ENCODE measurements at regions not wholly inside any gene's neighbourhood (a gene's known extent, or its start where the extent isn't known, plus 50 kb on each side); places are given as distances from the start of the nearest gene placed in this dataset.

DNA sequence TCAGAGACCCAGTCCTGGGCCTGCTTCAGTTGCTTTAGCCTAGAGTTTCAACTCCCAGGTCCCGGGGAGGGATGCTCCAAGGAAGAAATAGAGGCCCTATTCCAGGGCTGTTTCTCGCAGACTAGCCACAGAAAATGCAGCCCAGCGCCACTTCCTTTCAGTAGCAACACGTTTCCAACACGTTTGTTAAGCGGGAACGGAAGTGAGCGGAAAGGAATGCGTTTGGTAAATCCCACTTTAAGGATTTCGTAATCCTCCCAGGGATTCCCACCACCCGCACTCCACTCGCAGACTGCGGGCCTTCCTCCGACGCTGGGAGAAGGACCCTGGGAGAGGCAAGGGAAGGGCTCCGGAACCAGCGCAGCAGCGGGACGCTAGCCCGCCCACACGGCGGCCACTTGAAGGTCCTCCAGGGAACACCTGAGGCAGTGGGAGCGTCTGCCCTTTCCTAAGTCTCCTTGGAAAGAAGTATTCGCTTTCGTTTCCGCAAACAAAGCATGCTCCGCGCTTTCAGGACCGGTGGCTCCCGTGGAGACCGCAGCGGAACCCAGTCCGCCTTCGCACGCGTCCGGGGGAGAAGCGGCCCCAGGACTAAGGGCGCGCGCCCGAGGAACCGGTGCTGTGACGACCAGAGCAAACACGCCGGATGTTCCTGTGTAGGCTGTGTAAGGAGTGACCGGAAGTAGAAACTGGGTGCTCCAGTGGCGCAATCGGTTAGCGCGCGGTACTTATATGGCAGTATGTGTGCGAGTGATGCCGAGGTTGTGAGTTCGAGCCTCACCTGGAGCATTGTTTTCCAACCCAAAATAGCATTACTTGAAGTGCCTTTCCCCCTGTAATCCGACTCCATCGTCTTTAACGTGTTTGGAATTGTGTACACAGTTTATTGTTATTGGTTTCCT lies 227.6 kb upstream of the PRSS16 start:
- Histone ChIP-seq H2AFZ (ENCODE audit: low read length) (no peak overlapping the region), H3K9ac (ENCODE audit: insufficient read depth, low read depth, low read length) (no peak overlapping the region), H3K79me2 (ENCODE audit: insufficient read depth, low read length) (no peaks in the 10 kb centered on the region), H4K20me1 (ENCODE audit: insufficient read depth, low read length) (no peaks in the 10 kb centered on the region), H3K4me2 (ENCODE audit: low read depth, low read length) (peak overlapping the region; percentile 14; the same call in 1 of the 2 replicates), H3K9me3 (ENCODE audit: low read length) (peaks cover 20% of the 10 kb centered on the region), H3K27ac (ENCODE audit: extremely low read length, insufficient read depth, low read length) (no peak overlapping the region), H3K4me3 (replicated peaks in 1 of 3; ENCODE audit: insufficient read depth in 1 of 3, low read depth in 2 of 3, low read length in 3 of 3) (peak overlapping the region in 1 of 3 experiments; percentile 17; a peak in 1 of 6 replicates), H3K27me3 (ENCODE audit: control insufficient read depth in 1 of 2, insufficient read depth in 2 of 2, low read length in 2 of 2) (no peaks in the 10 kb centered on the region), H3K4me1 (ENCODE audit: insufficient read depth, low read length) (no peaks in the 10 kb centered on the region), H3K36me3 (replicated peaks in 1 of 2; ENCODE audit: control insufficient read depth in 1 of 2, insufficient read depth in 2 of 2, low read length in 2 of 2) (no peaks in the 10 kb centered on the region)
- ATAC-seq, result no peak
- intact Hi-C loops (cut with micrococcal nuclease; ENCODE audit: unreplicated experiment) (no loop called here), in situ Hi-C loops (cut with HindIII; ENCODE audit: extremely low pct_ligation_motif_present, low pct_unique_long_range_greater_than_20kb) (no loop called here)
- ChIA-PET POLR2A (no interaction called here), CTCF (ENCODE audit: low intra/inter-chr PET ratio, low total read pairs) (no interaction called here)
- no peak for FAIRE-seq
- BruUV-seq (replicated peaks), result no TSS peak
- DNase-seq (ENCODE audit: low spot score), result no peak
- WGBS (ENCODE audit: low lambda C conversion rate), result 53% methylated on average over 56 of the region's 58 CpGs
- TF ChIP-seq ZNF567 (CRISPR knock-in tag; IDR thresholded peaks at IDR 0.05; ENCODE audit: borderline replicate concordance) (0 out of 2 replicates have a peak, but pooled peaks have one; percentile 58), HNRNPLL (IDR thresholded peaks at IDR 0.05; ENCODE audit: low read depth, low read length, poor library complexity, severe bottlenecking) (peak; percentile 18), FIP1L1 (IDR thresholded peaks at IDR 0.05; ENCODE audit: borderline replicate concordance, insufficient read depth, low read depth, low read length) (no peak), ZNF768 (CRISPR knock-in tag; IDR thresholded peaks at IDR 0.05) (0 out of 2 replicates have a peak, but pooled peaks have one; percentile 32), ZBTB14 (CRISPR knock-in tag; IDR thresholded peaks at IDR 0.05) (no peak), TARDBP (CRISPR knock-in tag; IDR thresholded peaks at IDR 0.05) (no peak), SMARCE1 (IDR thresholded peaks at IDR 0.05; ENCODE audit: borderline replicate concordance) (no peak), SRSF1 (optimal IDR thresholded peaks at IDR 0.05; ENCODE audit: low read depth, low read length) (peak; percentile 51), NAIF1 (CRISPR knock-in tag; IDR thresholded peaks at IDR 0.05; ENCODE audit: borderline replicate concordance) (no peak), HIVEP1 (CRISPR knock-in tag; IDR thresholded peaks at IDR 0.05) (no peak), GABPB1 (CRISPR knock-in tag; IDR thresholded peaks at IDR 0.05) (peak; percentile 59)
- TF ChIP-seq, protein P1, sequence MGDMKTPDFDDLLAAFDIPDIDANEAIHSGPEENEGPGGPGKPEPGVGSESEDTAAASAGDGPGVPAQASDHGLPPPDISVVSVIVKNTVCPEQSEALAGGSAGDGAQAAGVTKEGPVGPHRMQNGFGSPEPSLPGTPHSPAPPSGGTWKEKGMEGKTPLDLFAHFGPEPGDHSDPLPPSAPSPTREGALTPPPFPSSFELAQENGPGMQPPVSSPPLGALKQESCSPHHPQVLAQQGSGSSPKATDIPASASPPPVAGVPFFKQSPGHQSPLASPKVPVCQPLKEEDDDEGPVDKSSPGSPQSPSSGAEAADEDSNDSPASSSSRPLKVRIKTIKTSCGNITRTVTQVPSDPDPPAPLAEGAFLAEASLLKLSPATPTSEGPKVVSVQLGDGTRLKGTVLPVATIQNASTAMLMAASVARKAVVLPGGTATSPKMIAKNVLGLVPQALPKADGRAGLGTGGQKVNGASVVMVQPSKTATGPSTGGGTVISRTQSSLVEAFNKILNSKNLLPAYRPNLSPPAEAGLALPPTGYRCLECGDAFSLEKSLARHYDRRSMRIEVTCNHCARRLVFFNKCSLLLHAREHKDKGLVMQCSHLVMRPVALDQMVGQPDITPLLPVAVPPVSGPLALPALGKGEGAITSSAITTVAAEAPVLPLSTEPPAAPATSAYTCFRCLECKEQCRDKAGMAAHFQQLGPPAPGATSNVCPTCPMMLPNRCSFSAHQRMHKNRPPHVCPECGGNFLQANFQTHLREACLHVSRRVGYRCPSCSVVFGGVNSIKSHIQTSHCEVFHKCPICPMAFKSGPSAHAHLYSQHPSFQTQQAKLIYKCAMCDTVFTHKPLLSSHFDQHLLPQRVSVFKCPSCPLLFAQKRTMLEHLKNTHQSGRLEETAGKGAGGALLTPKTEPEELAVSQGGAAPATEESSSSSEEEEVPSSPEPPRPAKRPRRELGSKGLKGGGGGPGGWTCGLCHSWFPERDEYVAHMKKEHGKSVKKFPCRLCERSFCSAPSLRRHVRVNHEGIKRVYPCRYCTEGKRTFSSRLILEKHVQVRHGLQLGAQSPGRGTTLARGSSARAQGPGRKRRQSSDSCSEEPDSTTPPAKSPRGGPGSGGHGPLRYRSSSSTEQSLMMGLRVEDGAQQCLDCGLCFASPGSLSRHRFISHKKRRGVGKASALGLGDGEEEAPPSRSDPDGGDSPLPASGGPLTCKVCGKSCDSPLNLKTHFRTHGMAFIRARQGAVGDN (CRISPR knock-in tag; IDR thresholded peaks at IDR 0.05), result peak; percentile 24; the same call in 1 of the 2 replicates
- TF ChIP-seq, protein P2, sequence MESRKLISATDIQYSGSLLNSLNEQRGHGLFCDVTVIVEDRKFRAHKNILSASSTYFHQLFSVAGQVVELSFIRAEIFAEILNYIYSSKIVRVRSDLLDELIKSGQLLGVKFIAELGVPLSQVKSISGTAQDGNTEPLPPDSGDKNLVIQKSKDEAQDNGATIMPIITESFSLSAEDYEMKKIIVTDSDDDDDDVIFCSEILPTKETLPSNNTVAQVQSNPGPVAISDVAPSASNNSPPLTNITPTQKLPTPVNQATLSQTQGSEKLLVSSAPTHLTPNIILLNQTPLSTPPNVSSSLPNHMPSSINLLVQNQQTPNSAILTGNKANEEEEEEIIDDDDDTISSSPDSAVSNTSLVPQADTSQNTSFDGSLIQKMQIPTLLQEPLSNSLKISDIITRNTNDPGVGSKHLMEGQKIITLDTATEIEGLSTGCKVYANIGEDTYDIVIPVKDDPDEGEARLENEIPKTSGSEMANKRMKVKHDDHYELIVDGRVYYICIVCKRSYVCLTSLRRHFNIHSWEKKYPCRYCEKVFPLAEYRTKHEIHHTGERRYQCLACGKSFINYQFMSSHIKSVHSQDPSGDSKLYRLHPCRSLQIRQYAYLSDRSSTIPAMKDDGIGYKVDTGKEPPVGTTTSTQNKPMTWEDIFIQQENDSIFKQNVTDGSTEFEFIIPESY (CRISPR knock-in tag; IDR thresholded peaks at IDR 0.05), result peak; percentile 47; the same call in 1 of the 2 replicates
- TF ChIP-seq, protein P3, sequence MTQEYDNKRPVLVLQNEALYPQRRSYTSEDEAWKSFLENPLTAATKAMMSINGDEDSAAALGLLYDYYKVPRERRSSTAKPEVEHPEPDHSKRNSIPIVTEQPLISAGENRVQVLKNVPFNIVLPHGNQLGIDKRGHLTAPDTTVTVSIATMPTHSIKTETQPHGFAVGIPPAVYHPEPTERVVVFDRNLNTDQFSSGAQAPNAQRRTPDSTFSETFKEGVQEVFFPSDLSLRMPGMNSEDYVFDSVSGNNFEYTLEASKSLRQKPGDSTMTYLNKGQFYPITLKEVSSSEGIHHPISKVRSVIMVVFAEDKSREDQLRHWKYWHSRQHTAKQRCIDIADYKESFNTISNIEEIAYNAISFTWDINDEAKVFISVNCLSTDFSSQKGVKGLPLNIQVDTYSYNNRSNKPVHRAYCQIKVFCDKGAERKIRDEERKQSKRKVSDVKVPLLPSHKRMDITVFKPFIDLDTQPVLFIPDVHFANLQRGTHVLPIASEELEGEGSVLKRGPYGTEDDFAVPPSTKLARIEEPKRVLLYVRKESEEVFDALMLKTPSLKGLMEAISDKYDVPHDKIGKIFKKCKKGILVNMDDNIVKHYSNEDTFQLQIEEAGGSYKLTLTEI (CRISPR knock-in tag; conservative IDR thresholded peaks at IDR 0.05), result no peak

Measured in HepG2 (cell line).